HepG2 (cell line): ENCODE measurements at regions not wholly inside any gene's neighbourhood (a gene's known extent, or its start where the extent isn't known, plus 50 kb on each side); places are given as distances from the start of the nearest gene placed in this dataset.

Experiments used
- ATAC-seq: fragments of 200-7000 bp; cut with Tn5 transposase; 3 replicates; pipeline ENCODE4 v1.9.1; 2020; ENCODE audit warnings: mild to moderate bottlenecking, moderate library complexity
- BruUV-seq: library from RNA; stranded (reverse); fragments of 400-500 nt; replicated peaks from 2 replicates; lab custom pipeline; 2021; lab: Mats Ljungman, UMichigan
- CTCF ChIA-PET: fragments of 300-600 bp; formaldehyde crosslinking; extraction: SDS; loops from one replicate; lab custom pipeline; 2021; ENCODE audit warnings: low total read pairs, inconsistent platforms, low intra/inter-chr PET ratio; lab: Yijun Ruan, JAX
- POLR2A ChIA-PET: fragments of 350-600 bp; sonication (Branson Sonifier 250); formaldehyde crosslinking; loops from one replicate; lab custom pipeline; 2020; ENCODE audit warnings: antibody characterized with exemption, inconsistent platforms; lab: Yijun Ruan, JAX
- DNase-seq: peaks from one replicate; pipeline ENCODE4 v3.0.0-alpha.2; 2015; ENCODE audit warnings: low spot score
- FAIRE-seq: peaks from 3 replicates; lab custom pipeline; 2011; peaks lifted over from hg19 to GRCh38; lab: Jason Lieb, UNC
- H2AFZ ChIP-seq: one replicate; pipeline ENCODE4 v1.6.1; 2011; ENCODE audit warnings: low read length, inconsistent platforms
- H3K27ac ChIP-seq: fragments of 300-600 bp; 3 replicates; pipeline ENCODE4 v1.8.0; 2011; ENCODE audit warnings: mixed run types, mild to moderate bottlenecking, mixed read lengths, low read length, inconsistent platforms; ENCODE audit not compliant: insufficient read depth; ENCODE audit errors: extremely low read length
- H3K27me3 ChIP-seq, 2 experiments: fragments of 200-600 bp in 1 of 2; 2 replicates in 1 of 2; 3 replicates in 1 of 2; pipeline versions ENCODE4 v1.6.0 to v1.8.0; 2011; ENCODE audit warnings: low read length in 2 of 2, mild to moderate bottlenecking in 2 of 2, moderate library complexity in 2 of 2, inconsistent platforms in 1 of 2; ENCODE audit not compliant: insufficient read depth in 2 of 2, control insufficient read depth in 1 of 2
- H3K36me3 ChIP-seq, 2 experiments: fragments of 200-600 bp in 1 of 2; replicated peaks in 1 of 2; 2 replicates in 1 of 2; 3 replicates in 1 of 2; pipeline versions ENCODE4 v1.5.1 to v1.8.0; 2011; ENCODE audit warnings: low read length in 2 of 2, inconsistent platforms in 1 of 2; ENCODE audit not compliant: insufficient read depth in 2 of 2, control insufficient read depth in 1 of 2
- H3K4me1 ChIP-seq: 2 replicates; pipeline ENCODE4 v1.5.1; 2012; ENCODE audit warnings: low read length, inconsistent platforms; ENCODE audit not compliant: insufficient read depth
- H3K4me2 ChIP-seq: 2 replicates; pipeline ENCODE4 v1.6.0; 2011; ENCODE audit warnings: low read depth, low read length, inconsistent platforms
- H3K4me3 ChIP-seq, 3 experiments: fragments of 200-600 bp in 1 of 3; sonication (generic), shearing (Covaris generic) in 1 of 3; replicated peaks in 1 of 3; 2 replicates each; pipeline ENCODE4 v1.5.1; 2011 to 2016; ENCODE audit warnings: low read length in 3 of 3, inconsistent platforms in 2 of 3, low read depth in 2 of 3, mild to moderate bottlenecking in 2 of 3, control low read depth in 1 of 3, mixed read lengths in 1 of 3; ENCODE audit not compliant: insufficient read depth in 1 of 3
- H3K79me2 ChIP-seq: one replicate; pipeline ENCODE4 v1.6.1; 2011; ENCODE audit warnings: low read length, inconsistent platforms; ENCODE audit not compliant: insufficient read depth
- H3K9ac ChIP-seq: 2 replicates; pipeline ENCODE4 v1.6.0; 2011; ENCODE audit warnings: mild to moderate bottlenecking, low read depth, low read length, inconsistent platforms; ENCODE audit not compliant: insufficient read depth
- H3K9me3 ChIP-seq: 2 replicates; pipeline ENCODE4 v1.5.1; 2012; ENCODE audit warnings: mild to moderate bottlenecking, low read length
- H4K20me1 ChIP-seq: 2 replicates; pipeline ENCODE4 v1.6.0; 2011; ENCODE audit warnings: inconsistent platforms, mild to moderate bottlenecking, low read length, moderate library complexity; ENCODE audit not compliant: insufficient read depth
- ETV5 ChIP-seq: IDR thresholded peaks from 2 replicates; pipeline ENCODE4 v1.6.1; 2018; ENCODE audit warnings: missing biosample characterization, missing genetic modification reagents, inconsistent platforms, borderline replicate concordance
- HIVEP1 ChIP-seq: sonication (generic); formaldehyde crosslinking; IDR thresholded peaks from 2 replicates; pipeline ENCODE4 v1.4.0; 2020; ENCODE audit warnings: mild to moderate bottlenecking, missing genetic modification reagents
- MAFK ChIP-seq, 2 experiments: IDR thresholded peaks in 1 of 2; conservative IDR thresholded peaks in 1 of 2; 2 replicates each; pipeline ENCODE4 v1.6.1; 2011; ENCODE audit warnings: improper control_type of control experiment in 2 of 2, low read length in 2 of 2
- NFE2L2 ChIP-seq: fragments of 150-350 bp; IDR thresholded peaks from 2 replicates; pipeline ENCODE4 v1.6.1; 2014; ENCODE audit warnings: low read length
- PLRG1 ChIP-seq: fragments of 450-650 bp; conservative IDR thresholded peaks from 2 replicates; pipeline ENCODE4 v1.6.1; 2016
- ZFP1 ChIP-seq: IDR thresholded peaks from 2 replicates; pipeline ENCODE4 v1.6.1; 2016
- ZFP62 ChIP-seq: sonication (generic); formaldehyde crosslinking; IDR thresholded peaks from 2 replicates; pipeline ENCODE4 v1.4.0; 2020; ENCODE audit warnings: missing genetic modification reagents
- ZNF556 ChIP-seq: sonication (generic); formaldehyde crosslinking; IDR thresholded peaks from 2 replicates; pipeline ENCODE4 v1.4.0; 2020; ENCODE audit warnings: mild to moderate bottlenecking, missing genetic modification reagents, borderline replicate concordance
- ZNF564 ChIP-seq: sonication (generic); formaldehyde crosslinking; IDR thresholded peaks from 2 replicates; pipeline ENCODE4 v1.8.1; 2023; ENCODE audit warnings: mild to moderate bottlenecking, missing genetic modification reagents
- ZNF780A ChIP-seq: sonication (generic); formaldehyde crosslinking; IDR thresholded peaks from 2 replicates; pipeline ENCODE4 v1.8.0; 2022; ENCODE audit warnings: mild to moderate bottlenecking, missing genetic modification reagents, moderate library complexity
- WGBS: methylation state at CpG from one replicate; pipeline ENCODE4 v1.1.6; 2017; ENCODE audit warnings: low lambda C conversion rate; 5-methylcytosine and 5-hydroxymethylcytosine counted together
- in situ Hi-C: cut with HindIII; loops from 2 replicates; pipeline ENCODE4 v1.10.0; 2017; ENCODE audit warnings: low pct_unique_long_range_greater_than_20kb; ENCODE audit not compliant: extremely low pct_ligation_motif_present
- intact Hi-C: fragments of 100-400 bp; cut with micrococcal nuclease; formaldehyde crosslinking; loops from one replicate; pipeline ENCODE4 v1.10.0; 2022; ENCODE audit not compliant: unreplicated experiment
- TF ChIP-seq, protein P1 (sequence below): sonication (generic); formaldehyde crosslinking; IDR thresholded peaks from 2 replicates; pipeline ENCODE4 v1.4.0; 2020; ENCODE audit warnings: mild to moderate bottlenecking, low read depth, missing genetic modification reagents
- TF ChIP-seq, protein P2 (sequence below): sonication (generic); formaldehyde crosslinking; IDR thresholded peaks from 2 replicates; pipeline ENCODE4 v1.4.0; 2020; ENCODE audit warnings: missing genetic modification reagents
- TF ChIP-seq, protein P3 (sequence below): sonication (generic); formaldehyde crosslinking; IDR thresholded peaks from 2 replicates; pipeline ENCODE4 v1.5.0; 2020; ENCODE audit warnings: missing genetic modification reagents, mild to moderate bottlenecking, borderline replicate concordance
- TF ChIP-seq, protein P4 (sequence below): sonication (generic); formaldehyde crosslinking; conservative IDR thresholded peaks from 2 replicates; pipeline ENCODE4 v1.8.1; 2023; ENCODE audit warnings: missing genetic modification reagents
- TF ChIP-seq, protein P5 (sequence below): fragments of 450-650 bp; IDR thresholded peaks from 2 replicates; pipeline ENCODE4 v1.6.1; 2016

DNA sequence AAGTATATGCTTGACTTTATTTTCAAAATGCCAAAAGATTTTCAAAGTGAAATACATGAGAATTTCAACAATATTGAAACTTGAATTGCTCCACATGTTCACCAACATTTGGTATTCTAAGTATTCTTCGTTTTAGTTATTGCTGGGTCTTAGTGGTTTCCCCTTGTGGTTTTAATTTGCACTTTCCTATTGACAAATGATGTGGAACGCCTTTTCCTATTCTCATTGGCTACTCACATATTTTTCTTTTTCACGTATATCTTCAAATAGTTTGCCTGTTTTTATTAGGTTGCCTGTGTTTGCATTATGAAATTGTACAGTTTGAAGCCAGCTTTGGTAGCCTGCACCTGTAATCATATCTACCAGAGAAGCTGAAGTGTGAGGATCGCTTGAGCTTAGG, 405.7 kb upstream of the IRX2 start:
- POLR2A ChIA-PET: no interaction called here
- no TSS peak for BruUV-seq
- H3K9me3 ChIP-seq: no peaks in the 10 kb centered on the region

DNA sequence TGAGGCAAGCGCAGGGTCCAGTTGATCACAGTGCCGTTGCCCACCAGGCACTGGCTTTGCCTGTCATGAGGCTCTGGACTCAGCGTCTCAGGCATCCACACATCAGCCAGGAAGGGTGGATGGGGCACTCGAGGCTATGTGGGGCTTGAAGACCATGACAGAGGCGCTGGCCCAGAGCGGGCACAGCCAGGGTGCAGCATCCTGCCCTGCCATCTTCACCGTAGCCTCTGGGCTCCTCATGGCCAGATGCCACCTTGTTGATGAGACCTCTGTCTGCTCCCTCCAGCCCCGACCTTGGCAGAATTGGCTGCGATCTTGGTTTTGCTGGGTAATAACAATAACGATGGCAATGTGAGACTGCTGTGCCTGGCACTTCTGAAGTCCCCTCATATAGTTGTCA, 404.2 kb upstream of the IRX2 start:
- H3K27ac ChIP-seq: no peak overlapping the region
- ATAC-seq (no peak), FAIRE-seq (no peak), DNase-seq (no peak)
- H3K27me3 ChIP-seq: peaks cover 0 to 6% of the 10 kb centered on the region in 2 experiments; a peak in 1 of 5 replicates
- no peak overlapping the region for H3K4me3 ChIP-seq
- no peaks in the 10 kb centered on the region for H3K79me2 ChIP-seq
- H3K4me2 ChIP-seq: no peak overlapping the region
- no peak overlapping the region for H3K9ac ChIP-seq
- no peaks in the 10 kb centered on the region for H3K9me3 ChIP-seq
- ChIA-PET CTCF (no interaction called here), POLR2A (no interaction called here)
- no peaks in the 10 kb centered on the region for H4K20me1 ChIP-seq
- no peak overlapping the region for H2AFZ ChIP-seq
- no peaks in the 10 kb centered on the region for H3K36me3 ChIP-seq
- WGBS: 0% methylated on average over 1 of the region's 10 CpGs
- no TSS peak for BruUV-seq
- no peaks in the 10 kb centered on the region for H3K4me1 ChIP-seq
- in situ Hi-C loops: no loop called here
- intact Hi-C loops: no loop called here
- no peak for TF ChIP-seq HIVEP1 (CRISPR knock-in tag)
- TF ChIP-seq ZNF564 (CRISPR knock-in tag): no peak
- TF ChIP-seq, protein P1, sequence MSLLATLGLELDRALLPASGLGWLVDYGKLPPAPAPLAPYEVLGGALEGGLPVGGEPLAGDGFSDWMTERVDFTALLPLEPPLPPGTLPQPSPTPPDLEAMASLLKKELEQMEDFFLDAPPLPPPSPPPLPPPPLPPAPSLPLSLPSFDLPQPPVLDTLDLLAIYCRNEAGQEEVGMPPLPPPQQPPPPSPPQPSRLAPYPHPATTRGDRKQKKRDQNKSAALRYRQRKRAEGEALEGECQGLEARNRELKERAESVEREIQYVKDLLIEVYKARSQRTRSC (CRISPR knock-in tag): no peak
- TF ChIP-seq, protein P2, sequence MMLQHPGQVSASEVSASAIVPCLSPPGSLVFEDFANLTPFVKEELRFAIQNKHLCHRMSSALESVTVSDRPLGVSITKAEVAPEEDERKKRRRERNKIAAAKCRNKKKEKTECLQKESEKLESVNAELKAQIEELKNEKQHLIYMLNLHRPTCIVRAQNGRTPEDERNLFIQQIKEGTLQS (CRISPR knock-in tag): no peak
- TF ChIP-seq, protein P3, sequence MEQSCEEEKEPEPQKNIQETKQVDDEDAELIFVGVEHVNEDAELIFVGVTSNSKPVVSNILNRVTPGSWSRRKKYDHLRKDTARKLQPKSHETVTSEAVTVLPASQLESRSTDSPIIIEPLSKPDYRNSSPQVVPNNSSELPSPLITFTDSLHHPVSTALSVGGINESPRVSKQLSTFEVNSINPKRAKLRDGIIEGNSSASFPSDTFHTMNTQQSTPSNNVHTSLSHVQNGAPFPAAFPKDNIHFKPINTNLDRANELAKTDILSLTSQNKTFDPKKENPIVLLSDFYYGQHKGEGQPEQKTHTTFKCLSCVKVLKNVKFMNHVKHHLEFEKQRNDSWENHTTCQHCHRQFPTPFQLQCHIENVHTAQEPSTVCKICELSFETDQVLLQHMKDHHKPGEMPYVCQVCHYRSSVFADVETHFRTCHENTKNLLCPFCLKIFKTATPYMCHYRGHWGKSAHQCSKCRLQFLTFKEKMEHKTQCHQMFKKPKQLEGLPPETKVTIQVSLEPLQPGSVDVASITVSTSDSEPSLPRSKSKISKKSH (CRISPR knock-in tag): no peak
- TF ChIP-seq, protein P4, sequence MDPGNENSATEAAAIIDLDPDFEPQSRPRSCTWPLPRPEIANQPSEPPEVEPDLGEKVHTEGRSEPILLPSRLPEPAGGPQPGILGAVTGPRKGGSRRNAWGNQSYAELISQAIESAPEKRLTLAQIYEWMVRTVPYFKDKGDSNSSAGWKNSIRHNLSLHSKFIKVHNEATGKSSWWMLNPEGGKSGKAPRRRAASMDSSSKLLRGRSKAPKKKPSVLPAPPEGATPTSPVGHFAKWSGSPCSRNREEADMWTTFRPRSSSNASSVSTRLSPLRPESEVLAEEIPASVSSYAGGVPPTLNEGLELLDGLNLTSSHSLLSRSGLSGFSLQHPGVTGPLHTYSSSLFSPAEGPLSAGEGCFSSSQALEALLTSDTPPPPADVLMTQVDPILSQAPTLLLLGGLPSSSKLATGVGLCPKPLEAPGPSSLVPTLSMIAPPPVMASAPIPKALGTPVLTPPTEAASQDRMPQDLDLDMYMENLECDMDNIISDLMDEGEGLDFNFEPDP (CRISPR knock-in tag): no peak
- TF ChIP-seq ZNF780A (CRISPR knock-in tag): no peak
- TF ChIP-seq, protein P5, sequence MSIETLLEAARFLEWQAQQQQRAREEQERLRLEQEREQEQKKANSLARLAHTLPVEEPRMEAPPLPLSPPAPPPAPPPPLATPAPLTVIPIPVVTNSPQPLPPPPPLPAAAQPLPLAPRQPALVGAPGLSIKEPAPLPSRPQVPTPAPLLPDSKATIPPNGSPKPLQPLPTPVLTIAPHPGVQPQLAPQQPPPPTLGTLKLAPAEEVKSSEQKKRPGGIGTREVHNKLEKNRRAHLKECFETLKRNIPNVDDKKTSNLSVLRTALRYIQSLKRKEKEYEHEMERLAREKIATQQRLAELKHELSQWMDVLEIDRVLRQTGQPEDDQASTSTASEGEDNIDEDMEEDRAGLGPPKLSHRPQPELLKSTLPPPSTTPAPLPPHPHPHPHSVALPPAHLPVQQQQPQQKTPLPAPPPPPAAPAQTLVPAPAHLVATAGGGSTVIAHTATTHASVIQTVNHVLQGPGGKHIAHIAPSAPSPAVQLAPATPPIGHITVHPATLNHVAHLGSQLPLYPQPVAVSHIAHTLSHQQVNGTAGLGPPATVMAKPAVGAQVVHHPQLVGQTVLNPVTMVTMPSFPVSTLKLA: no peak
- no peak for TF ChIP-seq PLRG1
- no peak for TF ChIP-seq ZNF556
- no peak for TF ChIP-seq ZFP1 (CRISPR knock-in tag)
- TF ChIP-seq NFE2L2: no peak
- no peak for TF ChIP-seq ETV5 (CRISPR knock-in tag)

More for the DNA sequence above, 405.7 kb upstream of the IRX2 start:
- no peaks in the 10 kb centered on the region for H3K36me3 ChIP-seq
- no peak for TF ChIP-seq ZFP62 (CRISPR knock-in tag)
- no peak for TF ChIP-seq MAFK (conservative IDR thresholded peaks at IDR 0.05 in 1 of 2, IDR thresholded peaks at IDR 0.05 in 1 of 2; ENCODE audit: low read length in 2 of 2)
- intact Hi-C loops (no loop called here), in situ Hi-C loops (no loop called here)
- no peak for ATAC-seq
- no peak for DNase-seq
- H3K4me1 ChIP-seq: no peaks in the 10 kb centered on the region
- FAIRE-seq: no peak
- H3K27ac ChIP-seq: no peak overlapping the region
- no peak overlapping the region for H3K9ac ChIP-seq
- H4K20me1 ChIP-seq: no peaks in the 10 kb centered on the region
- WGBS: 2% methylated on average over 4 of the region's 4 CpGs
- H3K4me2 ChIP-seq: no peak overlapping the region
- no peak overlapping the region for H2AFZ ChIP-seq
- peaks cover 0 to 3% of the 10 kb centered on the region in 2 experiments; a peak in 2 of 5 replicates for H3K27me3 ChIP-seq
- H3K4me3 ChIP-seq: no peak overlapping the region
- CTCF ChIA-PET: no interaction called here
- no peaks in the 10 kb centered on the region for H3K79me2 ChIP-seq
